NCI-H1048 (cell line): ENCODE measurements at regions not wholly inside any gene's neighbourhood (a gene's known extent, or its start where the extent isn't known, plus 50 kb on each side); places are given as distances from the start of the nearest gene placed in this dataset.
"Not testable (repeated sequence)": the region's sequence is repeated elsewhere in the genome, so short reads cannot be mapped to it uniquely, and the experiment has no call there.

Experiments
- DNase-seq: peaks from one replicate; lab custom pipeline; 2025; lab: John Stamatoyannopoulos, UW

DNA sequence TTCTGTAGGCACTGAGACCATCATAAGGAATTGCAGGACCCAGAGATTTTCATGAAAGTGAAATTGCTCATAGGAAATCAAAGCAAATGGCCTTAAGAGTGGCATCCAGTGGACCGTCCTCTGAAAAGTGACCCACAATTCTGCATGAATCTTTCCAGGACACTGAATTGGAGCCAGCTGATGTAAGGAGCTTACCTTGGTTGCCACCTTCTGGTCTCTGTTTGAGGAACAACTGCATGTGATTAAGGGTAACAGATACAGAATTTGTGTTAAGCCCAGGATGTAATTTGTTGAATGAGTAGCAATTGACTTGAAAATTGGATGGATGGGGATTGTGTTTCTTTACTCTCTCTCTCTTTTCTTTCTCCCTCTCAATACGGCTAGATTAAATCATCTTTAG, 49.9 kb upstream of the GAS1 start:
- no peak for DNase-seq

DNA sequence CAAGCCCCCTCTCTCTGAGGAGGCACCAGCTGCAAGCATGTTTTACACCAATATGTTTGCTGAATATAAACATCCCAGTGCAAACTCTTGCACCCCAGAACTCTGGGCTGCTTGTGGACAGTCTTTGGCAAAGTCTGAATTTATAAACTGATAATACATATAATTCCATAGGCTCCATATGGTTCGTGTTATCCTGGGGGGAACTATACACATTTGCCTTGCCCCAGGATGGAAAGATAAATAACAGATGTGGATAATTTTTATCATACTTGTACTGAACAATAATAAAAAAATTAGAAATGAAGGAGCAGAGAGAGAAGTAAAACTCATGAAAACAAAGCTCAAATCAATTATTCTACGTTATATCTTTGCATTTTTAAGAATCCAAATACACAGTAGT, 50.6 kb upstream of the GAS1 start:
- DNase-seq, result no peak

DNA sequence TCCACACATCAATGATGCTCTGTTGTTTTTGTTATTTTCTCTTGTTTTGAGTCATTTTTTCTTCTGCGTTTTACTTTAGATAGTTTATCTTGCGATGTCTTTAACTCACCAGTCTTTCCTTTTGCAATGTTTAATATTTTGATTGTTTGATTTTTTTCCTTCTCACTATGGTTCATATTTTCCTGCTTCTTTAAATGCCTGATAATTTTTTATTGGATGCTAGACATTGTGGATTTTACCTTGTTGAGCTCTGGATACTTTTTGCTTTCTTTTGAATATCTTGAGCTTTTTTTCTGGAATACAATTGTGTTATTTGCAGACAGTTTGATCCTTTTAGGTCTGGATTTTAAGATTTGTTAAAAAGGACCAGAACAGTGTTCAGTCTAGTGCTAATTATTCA, 55.2 kb upstream of the GAS1 start:
- DNase-seq, result no peak

DNA sequence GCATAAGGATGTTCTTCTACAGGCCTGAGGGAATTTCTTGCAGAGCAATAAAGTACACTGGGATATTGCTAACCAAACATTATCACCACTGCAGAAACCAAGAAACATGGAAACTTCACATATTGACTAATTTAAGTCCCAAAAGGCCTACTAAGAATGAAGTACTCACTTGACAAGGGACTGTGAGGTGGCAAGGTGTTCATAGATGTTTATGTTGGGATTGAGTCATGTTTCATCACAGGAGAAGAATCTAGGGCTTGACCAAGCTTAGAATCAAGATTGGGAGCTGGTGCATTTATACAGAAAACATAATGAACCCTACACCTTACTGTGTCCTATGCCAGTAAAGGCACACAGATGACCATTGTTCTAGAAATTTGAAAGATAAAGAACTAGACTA, 56.7 kb upstream of the GAS1 start:
- DNase-seq, result no peak

DNA sequence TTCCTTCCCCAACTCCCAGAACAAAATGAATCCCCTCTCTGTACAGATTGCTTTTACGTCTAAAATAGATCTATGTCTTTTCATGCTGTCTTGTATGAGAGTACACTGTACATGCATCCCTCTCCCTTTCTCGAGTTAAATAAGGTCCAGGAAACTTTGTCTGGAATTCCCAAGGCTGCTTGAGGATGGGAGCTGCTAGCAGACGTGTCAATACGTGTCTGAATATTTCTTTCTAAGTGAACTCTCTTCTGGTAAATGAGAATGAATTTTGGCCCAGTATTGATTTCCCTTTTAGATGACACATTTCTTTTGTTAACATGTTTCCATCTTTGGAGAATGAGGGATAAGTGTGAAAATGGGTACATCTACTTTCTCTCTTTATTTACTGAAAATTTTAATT, 59.6 kb upstream of the GAS1 start:
- DNase-seq, result no peak

DNA sequence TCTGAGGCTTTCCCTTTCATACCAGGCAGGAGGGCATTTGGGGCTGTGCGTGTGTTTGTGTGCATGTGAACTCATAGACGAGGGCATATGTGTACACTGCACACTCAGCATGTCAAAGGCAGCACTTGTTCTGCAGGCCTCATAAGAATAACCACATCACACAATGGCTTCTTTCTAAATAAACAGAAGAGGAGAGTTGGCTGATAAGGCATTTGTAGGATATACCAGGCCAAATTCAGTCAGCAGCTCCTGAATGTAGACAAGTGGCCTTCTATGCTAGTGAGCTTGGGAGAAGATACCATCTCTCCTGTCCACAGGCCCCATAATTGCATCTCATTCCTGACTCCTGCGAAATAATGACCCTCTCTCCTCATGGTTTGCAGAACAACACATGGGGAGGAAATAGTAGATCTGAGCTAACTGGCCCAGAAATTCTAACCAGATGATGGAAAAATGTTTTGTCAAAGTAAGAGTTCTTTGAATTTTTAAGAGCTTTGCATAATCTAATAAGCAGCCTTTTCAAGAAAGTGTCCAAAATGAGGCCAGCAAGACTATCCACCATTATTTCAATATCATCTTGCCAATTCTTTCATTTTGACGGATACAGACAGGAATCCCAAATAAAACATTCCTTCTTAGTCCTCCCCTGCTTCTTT, 60.5 kb upstream of the GAS1 start:
- no peak for DNase-seq

DNA sequence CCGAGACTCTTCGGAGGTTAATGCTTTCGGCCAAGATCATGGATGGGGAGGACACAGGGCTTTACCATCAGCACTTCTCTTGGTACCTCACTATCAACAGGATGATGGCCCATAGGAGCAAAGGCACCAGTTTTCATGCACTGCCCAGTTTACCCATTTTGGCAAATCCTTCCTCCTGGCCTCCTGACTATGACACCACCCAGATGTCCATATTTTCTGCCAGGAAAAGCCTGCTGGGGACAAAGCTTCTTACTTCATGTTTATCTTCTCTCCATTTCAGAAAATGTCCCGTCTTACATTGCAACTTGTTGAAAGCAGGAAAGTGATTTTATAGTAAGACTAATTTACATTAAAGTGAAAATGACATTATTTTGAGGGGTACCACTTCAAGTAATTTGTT, 61.4 kb upstream of the GAS1 start:
- no peak for DNase-seq

DNA sequence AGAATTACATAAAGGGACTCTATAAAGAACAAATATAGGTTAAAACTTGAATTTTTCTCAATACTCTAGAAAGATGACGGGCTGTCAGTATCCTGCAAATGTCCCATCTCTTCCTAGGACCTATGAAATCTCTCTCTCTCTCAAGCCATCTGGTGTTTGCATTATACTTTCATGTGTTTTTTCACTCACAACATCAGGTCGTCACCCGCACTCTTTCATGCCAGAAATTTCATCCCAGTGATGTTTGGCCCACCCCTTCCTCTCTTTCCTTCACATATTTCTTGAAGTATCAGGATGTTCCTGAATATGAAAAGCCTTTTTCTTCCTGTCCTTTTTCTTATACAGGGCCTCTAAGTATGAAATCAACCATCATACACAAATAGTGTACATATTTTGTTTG, 63.3 kb upstream of the GAS1 start:
- DNase-seq, result no peak

DNA sequence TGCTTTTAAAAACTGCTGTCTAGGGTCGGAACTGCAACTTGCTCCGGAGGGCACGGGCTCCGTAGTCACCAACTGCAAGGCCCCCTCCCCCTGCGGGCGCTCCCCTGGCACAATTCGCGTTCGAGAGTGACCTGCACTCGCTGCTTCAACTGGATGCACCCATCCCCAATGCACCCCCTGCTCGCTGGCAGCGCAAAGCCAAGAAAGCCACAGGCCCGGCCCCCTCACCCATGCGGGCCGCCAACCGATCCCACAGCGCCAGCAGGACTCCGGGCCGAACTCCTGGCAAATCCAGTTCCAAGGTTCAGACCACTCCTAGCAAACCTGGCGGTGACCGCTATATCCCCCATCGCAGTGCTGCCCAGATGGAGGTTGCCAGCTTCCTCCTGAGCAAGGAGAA, 64.2 kb upstream of the GAS1 start:
- DNase-seq, result no peak

DNA sequence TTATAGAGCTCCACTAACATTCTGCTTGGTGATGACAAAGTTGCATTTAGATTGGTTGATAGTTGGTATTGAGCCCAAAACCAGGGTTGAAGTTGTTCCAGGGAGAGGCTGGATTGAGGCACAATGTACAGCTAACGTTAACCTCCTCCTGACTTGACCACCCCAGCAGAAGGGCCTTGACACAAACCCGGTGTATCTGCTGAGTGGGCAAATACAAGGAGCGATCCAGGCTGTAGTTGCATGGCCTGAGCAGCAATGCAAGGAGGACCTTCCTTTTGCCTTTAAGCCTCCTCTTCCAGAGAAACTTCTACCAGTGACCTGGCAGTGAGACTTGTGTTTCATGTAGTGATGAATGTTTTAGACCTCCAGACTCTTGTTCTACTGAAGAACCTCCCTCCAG, 66.2 kb upstream of the GAS1 start:
- no peak for DNase-seq

DNA sequence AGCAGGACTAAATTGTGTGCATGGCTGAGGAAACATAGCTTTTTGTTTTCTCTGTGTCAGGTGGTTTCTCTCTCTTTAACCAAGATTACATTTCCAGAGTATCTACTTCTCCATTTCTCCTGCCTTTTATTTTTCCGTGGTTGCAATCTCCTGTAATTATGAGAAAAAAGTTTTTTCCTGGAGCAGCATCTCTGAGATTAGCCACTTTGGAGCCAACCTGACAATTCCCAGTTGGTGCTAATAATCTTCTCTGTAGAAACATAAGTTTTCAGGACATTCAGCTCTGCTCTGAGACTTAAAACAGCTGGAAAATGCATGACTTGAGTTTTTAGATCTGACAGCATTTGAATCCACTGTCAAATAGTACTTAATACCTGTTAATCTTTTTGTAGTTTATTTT, 67.1 kb upstream of the GAS1 start:
- no peak for DNase-seq

DNA sequence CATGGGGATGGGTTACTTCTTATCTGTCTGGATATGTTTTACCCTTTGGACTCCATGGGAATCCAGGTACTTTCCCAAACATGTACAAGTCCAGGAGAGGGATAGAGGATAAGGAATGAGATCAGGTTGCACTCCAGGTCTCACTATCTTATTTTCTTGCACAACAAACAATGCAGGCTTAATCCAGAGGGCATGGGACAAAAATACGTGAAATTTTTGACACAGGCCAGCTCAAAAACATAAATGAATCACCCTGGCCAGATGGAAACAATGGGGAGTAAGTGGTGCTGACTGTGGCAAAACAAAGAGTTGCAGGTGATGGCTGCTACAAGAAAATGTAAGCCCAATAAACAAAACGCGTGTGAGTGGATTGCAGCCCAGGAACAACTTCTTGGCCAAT, 69.4 kb upstream of the GAS1 start:
- no peak for DNase-seq

DNA sequence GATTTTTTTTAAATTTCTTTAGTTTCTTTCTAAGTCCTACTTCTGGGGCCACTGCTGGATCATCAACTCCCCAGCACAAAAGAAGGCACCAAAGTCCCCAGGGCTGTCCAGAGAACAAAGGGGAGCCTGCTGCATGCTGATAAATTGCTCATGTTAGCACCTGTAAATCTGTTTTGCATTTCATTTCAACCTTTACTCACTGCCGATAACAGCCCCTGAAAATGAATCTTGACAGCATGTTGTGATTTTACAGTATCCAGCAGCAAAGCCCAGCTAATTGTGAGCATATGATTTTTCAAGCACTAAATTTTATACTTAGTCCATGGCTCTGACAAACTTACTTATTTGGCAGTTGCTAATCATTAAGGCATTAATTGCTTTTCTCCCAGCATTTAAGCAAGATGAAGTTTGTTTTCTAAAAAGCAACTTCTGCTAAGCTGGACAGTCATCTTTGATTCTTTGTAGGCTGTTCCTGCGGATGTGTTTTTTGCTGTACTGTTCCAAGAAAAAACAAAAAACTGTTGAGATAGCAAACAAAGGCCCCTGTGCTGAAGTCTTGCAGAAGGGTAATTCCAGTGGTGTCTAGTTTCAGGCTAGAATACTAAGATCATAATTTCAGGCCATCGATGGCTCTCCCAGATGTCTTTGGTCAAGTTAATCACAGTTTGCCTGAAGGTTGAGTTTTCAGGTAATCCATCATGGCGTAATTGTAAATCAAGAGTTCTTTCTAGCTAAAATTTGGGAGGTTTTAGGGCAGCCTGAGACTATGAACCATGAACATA, 73.1 kb upstream of the GAS1 start:
- no peak for DNase-seq

DNA sequence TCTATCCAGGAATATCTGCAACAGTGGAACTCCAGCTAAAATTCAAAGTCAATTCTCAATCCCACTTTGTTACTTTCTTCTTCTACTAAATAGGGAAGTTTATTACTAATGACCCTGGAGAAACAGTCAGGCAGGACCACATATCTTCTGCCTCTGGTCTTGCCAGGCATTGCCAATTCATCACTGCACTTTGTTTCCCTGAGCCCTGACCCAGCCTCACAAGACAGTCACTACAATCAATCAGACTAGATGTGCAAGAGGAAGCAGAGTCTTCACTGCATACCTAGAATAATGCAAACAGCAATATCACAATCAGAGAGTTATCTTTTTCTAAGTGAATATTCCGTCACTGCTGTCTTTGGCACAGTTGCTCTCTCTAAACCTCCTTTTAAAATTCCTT, 74.9 kb upstream of the GAS1 start:
- DNase-seq, result no peak

DNA sequence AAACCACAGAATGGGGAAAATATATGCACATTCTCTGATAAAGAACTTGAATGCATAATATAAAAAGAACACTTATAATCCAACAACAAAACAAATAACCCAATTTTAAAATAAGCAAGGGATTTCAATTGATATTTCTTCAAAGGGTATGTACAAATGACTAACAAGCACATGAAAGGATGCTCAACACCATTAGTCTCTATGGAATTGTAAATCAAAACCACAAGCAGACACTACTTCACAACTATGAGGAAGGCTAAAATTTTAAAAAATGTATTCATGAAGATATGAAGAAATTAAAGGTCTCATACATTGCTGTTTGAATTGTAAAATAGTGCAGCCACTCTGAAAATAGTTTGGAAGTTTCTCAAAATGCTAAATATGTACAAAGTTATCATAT, 78.9 kb upstream of the GAS1 start:
- no peak for DNase-seq

DNA sequence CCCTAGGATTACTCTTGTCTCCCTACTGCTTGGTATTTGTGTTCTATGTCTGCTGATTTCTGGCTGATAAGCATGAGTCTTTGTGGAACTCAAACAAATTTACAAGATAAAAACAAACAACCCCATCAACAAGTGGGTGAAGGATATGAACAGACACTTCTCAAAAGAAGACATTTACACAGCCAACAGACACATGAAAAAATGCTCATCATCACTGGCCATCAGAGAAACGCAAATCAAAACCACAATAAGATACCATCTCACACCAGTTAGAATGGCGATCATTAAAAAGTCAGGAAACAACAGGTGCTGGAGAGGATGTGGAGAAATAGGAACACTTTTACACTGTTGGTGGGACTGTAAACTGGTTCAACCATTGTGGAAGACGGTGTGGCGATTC, 81.5 kb upstream of the GAS1 start:
- DNase-seq, result not testable (repeated sequence)

DNA sequence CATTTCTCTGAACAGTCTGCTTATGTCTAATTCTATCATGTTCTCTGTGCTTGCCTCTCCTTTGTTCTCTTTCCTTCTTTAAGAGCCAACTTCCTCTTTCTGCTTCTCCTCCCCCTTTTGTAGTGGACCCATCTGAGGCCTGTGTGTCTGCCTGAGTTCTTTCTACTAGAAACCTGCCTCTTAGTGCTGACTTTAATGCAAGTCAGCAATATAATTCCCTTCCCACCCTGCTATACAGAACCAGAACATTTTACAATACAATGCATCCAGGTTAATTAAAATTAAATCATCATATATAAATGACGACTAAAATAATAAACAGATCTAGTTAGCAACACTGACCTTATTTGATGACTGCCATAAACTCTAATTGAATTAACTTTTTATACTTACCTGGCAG, 82.6 kb upstream of the GAS1 start:
- no peak for DNase-seq

DNA sequence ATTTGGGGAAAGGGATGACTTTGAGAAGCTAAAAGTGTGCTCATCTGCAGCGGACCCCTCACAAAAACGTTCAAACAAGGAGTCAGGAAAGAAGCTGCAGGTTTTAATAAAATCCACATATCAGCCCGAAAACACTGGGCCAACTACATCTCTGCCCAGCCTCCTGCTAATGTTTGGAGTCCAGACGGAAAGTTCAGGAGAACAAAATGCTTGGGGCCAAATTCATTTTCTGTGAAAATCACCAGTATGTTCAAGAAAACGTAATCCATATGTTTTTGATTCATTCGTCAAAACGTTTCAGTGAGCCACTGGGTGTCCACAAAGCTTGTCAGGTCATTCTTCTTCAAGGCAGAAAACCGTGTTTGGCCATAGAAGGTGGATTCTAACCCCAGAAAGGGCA, 87.5 kb upstream of the GAS1 start:
- DNase-seq, result no peak

DNA sequence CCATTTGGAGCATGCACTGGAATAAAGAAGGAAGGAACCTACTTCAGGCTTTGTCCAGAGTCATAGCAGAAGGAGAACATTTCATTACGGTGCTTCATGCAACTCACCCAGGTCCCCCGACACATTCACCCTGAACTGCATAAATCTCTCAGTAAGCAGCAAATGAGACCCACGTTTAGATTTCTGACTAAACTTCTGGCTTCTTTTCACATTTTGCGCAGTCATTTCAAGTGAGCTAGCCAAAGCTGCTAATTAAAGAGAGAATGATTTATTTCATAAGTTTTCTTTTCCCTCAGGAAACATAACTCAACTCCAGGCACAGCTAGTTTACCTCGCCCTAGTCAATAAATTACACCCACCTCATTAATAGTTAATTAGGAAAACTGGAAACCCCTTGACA, 88.6 kb upstream of the GAS1 start:
- DNase-seq, result no peak

DNA sequence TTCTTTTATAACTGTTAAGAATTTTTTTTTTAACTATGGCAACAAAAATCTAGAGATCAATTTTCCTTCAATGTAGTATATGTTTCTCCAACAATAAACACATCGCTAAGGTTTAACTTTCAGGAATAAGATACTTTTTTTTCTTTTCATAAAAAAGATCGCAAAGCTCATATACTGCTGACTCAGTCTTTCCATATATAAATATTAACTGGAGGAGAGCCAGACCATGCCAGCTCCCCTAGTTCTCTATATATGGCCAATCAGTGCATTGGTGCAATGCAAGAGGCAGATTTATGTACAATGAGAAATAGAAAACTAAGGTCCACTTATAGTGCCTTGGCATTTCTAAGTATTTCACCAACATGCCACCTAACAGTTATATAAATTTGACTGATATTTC, 89.2 kb upstream of the GAS1 start:
- no peak for DNase-seq

DNA sequence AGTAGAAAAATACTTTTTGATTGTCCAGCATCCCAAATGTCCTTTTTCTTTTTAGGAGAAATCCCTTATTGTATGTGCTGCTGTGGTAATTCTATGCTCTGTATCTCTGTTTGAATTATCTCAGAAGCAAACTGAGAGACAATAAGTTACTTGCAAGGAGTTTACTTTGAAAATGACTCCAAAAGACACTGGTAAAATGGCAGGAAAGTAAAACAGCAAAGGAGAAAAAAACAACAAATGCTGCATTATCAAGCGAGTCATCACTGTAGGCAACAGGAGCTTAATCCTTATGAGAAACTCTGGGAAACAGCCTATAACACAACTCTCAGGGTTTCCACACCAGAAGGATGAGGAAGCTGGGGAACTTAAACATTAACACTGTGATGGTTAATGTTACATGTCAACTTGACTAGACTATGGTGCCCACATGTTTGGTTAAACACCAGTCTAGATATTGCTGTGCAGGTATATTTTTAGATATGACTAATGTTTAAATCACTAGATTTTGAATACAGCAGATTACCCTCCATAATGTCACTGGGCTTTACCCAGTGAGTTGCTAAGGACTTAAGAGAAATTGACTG, 92.6 kb upstream of the GAS1 start:
- no peak for DNase-seq

DNA sequence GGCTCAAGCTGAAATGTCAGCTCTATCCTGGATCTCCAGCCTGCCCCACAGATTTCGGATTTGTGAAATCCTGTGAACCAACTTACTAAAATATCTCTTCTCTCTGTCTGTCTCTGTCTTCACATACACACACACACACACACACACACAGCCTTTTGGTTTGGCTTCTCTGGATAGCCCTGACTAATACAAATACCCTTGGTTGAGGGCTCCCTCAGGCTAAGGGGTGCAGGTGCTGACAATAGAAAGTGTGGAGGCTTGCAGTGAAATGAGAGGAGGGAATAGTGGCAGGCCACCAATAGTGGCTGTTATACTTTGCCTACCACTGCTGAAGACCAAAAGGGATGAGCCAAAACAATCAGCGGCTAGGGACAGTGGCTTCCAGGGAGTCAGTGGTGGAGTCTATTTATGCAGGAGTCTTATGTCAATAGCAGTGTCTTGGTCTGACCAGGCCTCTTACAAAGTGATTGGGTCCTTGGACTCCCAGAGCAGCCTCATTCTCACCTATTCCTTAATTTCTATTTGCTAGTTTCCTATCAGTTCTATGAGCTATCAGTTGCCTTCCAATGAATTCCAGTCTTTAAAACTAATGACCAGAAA, 93.2 kb upstream of the GAS1 start:
- no peak for DNase-seq

DNA sequence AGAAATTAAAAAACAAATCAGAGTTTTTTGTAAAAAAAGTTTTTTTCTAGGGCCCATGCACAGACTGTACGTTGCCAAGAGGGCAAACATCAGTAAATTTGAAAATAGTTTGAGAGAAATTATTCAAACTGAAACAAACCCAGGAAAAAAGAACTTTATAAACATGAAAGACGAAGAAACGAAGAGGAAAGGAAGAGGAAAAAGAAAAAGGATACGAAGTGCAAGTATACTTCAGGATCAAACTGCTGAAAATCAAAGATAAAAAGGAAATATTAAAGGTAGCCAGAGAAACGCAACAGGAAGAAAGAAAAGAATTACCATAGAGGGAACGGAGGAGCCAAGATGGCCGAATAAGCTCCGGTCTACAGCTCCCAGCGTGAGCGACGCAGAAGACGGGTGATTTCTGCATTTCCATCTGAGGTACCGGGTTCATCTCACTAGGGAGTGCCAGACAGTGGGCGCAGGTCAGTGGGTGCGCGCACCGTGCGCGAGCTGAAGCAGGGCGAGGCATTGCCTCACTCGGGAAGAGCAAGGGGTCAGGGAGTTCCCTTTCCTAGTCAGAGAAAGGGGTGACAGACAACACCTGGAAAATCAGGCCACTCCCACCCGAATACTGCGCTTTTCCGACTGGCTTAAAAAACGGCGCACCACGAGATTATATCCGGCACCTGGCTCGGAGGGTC, 94.4 kb upstream of the GAS1 start:
- DNase-seq, result not testable (repeated sequence)
